ENCODE measurements at regions not wholly inside any gene's neighbourhood (a gene's known extent, or its start where the extent isn't known, plus 50 kb on each side); places are given as distances from the start of the nearest gene placed in this dataset.
"Not testable (repeated sequence)": the region's sequence is repeated elsewhere in the genome, so short reads cannot be mapped to it uniquely, and the experiment has no call there.

DNA sequence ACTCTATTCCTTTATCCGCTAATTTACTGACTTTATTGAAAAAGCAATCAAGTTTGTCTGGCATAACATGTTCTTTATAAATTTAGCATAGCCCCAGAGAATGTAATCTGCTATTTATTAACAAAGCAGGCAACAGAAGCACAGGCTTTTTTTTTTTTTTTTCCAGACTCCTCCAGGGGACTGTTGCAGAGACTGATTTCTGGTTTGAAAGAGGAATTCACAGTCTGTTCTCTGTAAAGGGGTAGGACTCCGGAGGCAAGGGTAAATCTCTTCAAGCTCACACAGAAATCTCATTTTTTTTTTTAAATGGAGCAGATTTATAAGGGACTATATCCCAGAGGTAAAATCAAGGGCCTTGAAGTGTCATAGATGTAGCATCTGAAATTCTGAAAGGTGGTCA is 1386.5 kb upstream of the CDH8 start:
- H3K27ac ChIP-seq (ENCODE audit: low read depth, low read length), result no peak overlapping the region
- H3K4me3 ChIP-seq (ENCODE audit: low read depth, low read length), result no peak overlapping the region
- H3K4me1 ChIP-seq (ENCODE audit: control insufficient read depth, insufficient read depth, low read length, unreplicated experiment), result no peaks in the 10 kb centered on the region
- no peak overlapping the region for H2AFZ ChIP-seq (ENCODE audit: low read length, unreplicated experiment)
- no peaks in the 10 kb centered on the region for H3K36me3 ChIP-seq (ENCODE audit: insufficient read depth, low read length)
- no peaks in the 10 kb centered on the region for H3K27me3 ChIP-seq (ENCODE audit: insufficient read depth, low read length)
- no peaks in the 10 kb centered on the region for H3K79me2 ChIP-seq (ENCODE audit: control insufficient read depth, insufficient read depth, low read length, unreplicated experiment)

DNA sequence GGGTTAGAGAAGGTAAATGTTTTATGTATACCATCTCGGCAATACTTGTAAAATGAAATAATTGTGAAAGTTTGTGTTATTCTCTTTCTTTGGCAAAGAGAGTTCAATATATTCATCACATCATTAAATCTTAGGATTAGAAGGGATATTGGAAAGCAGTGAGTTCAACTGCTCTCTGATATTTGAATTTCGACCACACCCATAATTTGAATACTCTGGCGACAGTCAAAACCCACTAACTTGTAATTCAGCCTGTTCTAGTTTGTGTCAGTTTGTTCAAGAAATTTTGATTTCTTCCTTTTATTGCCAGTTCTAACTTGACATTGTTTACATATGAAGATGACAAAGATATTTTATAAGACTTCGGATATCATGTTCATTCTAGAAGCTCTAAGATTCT is 1380.5 kb upstream of the CDH8 start:
- Histone ChIP-seq H3K4me3 (ENCODE audit: low read depth, low read length) (no peak overlapping the region), H3K79me2 (ENCODE audit: control insufficient read depth, insufficient read depth, low read length, unreplicated experiment) (no peaks in the 10 kb centered on the region), H3K4me1 (ENCODE audit: control insufficient read depth, insufficient read depth, low read length, unreplicated experiment) (no peaks in the 10 kb centered on the region), H3K27ac (ENCODE audit: low read depth, low read length) (no peak overlapping the region), H3K36me3 (ENCODE audit: insufficient read depth, low read length) (no peaks in the 10 kb centered on the region), H3K27me3 (ENCODE audit: insufficient read depth, low read length) (no peaks in the 10 kb centered on the region), H2AFZ (ENCODE audit: low read length, unreplicated experiment) (no peak overlapping the region)

DNA sequence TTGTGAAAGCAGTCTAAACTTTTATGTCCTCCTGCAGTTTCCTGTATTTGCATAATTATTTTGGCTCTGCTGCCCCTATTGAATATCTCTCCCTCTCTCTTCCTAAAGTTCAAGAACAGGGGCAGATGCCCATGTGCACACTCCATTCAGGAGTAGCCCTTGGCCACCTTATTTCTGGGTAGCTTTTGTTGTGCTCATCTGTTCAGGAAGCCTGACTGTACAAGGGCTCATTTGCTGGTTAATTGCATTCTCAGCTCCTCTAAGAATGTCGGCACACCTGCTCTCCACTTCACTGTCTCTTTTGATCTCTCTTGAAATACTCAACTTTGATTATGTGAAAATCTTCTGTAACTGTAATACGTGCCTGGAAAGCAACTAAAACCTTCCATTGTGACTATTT is 1378.8 kb upstream of the CDH8 start:
- H2AFZ ChIP-seq (ENCODE audit: low read length, unreplicated experiment), result no peak overlapping the region
- no peaks in the 10 kb centered on the region for H3K27me3 ChIP-seq (ENCODE audit: insufficient read depth, low read length)
- H3K4me1 ChIP-seq (ENCODE audit: control insufficient read depth, insufficient read depth, low read length, unreplicated experiment), result no peaks in the 10 kb centered on the region
- no peaks in the 10 kb centered on the region for H3K79me2 ChIP-seq (ENCODE audit: control insufficient read depth, insufficient read depth, low read length, unreplicated experiment)
- H3K4me3 ChIP-seq (ENCODE audit: low read depth, low read length), result no peak overlapping the region
- no peak overlapping the region for H3K27ac ChIP-seq (ENCODE audit: low read depth, low read length)
- no peaks in the 10 kb centered on the region for H3K36me3 ChIP-seq (ENCODE audit: insufficient read depth, low read length)

DNA sequence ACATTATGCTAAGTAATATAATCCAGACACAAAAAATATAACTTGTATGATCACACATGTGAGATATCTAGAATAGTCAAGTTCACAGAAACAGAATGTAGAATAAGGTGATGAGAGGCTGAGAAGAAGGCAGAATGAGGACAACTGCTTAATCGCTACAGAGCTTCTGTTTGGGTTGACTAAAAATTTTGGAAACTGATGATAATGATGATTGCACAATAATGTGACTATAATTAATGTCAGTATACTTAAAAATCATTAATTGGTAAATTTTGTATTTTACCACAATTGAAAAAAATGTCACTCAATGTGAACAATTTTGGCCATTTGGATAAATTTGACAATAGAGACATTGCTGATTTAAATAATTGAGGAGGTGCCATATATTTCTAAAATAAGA is 1374.4 kb upstream of the CDH8 start:
- Histone ChIP-seq H3K36me3 (ENCODE audit: insufficient read depth, low read length) (no peaks in the 10 kb centered on the region), H3K27me3 (ENCODE audit: insufficient read depth, low read length) (no peaks in the 10 kb centered on the region), H3K27ac (ENCODE audit: low read depth, low read length) (no peak overlapping the region), H2AFZ (ENCODE audit: low read length, unreplicated experiment) (no peak overlapping the region), H3K79me2 (ENCODE audit: control insufficient read depth, insufficient read depth, low read length, unreplicated experiment) (no peaks in the 10 kb centered on the region), H3K4me3 (ENCODE audit: low read depth, low read length) (no peak overlapping the region), H3K4me1 (ENCODE audit: control insufficient read depth, insufficient read depth, low read length, unreplicated experiment) (no peaks in the 10 kb centered on the region)

DNA sequence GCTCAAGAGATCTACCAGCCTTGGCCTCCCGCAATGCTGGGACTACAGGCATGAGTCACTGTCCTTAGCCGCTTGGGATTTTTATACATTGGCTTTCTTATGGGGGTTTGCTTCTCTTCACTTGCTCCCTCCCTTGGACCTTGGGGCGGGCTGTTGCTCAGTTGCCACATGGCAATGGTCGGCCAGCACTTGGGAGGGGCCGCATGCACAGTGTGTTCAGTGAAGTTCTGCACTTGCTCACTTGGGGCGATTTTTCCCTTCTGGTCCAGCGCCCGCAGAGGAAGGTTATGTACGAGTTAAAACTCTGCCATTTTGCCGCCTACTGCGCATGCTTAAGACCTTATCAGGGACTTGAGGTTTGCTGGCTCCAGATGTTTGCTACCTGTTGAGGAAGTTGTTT is 1367.6 kb upstream of the CDH8 start:
- Histone ChIP-seq H2AFZ (ENCODE audit: low read length, unreplicated experiment) (no peak overlapping the region), H3K4me1 (ENCODE audit: control insufficient read depth, insufficient read depth, low read length, unreplicated experiment) (no peaks in the 10 kb centered on the region), H3K27me3 (ENCODE audit: insufficient read depth, low read length) (no peaks in the 10 kb centered on the region)

DNA sequence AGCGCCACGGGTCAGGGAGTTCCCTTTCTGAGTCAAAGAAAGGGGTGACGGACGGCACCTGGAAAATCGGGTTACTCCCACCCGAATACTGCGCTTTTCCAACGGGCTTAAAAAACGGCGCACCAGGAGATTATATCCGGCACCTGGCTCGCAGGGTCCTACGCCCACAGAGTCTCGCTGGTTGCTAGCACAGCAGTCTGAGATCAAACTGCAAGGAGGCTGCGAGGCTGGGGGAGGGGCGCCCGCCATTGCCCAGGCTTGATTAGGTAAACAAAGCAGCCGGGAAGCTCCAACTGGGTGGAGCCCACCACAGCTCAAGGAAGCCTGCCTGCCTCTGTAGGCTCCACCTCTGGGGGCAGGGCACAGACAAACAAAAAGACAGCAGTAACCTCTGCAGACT is 1352.0 kb upstream of the CDH8 start:
- not testable (repeated sequence) for H3K4me1 ChIP-seq (ENCODE audit: control insufficient read depth, insufficient read depth, low read length, unreplicated experiment); H3K79me2 ChIP-seq (ENCODE audit: control insufficient read depth, insufficient read depth, low read length, unreplicated experiment); H3K4me3 ChIP-seq (ENCODE audit: low read depth, low read length); H3K27ac ChIP-seq (ENCODE audit: low read depth, low read length); H3K36me3 ChIP-seq (ENCODE audit: insufficient read depth, low read length); H3K27me3 ChIP-seq (ENCODE audit: insufficient read depth, low read length); H2AFZ ChIP-seq (ENCODE audit: low read length, unreplicated experiment)

More for the DNA sequence above, 1367.6 kb upstream of the CDH8 start:
- H3K36me3 ChIP-seq (ENCODE audit: insufficient read depth, low read length), result no peaks in the 10 kb centered on the region
- H3K27ac ChIP-seq (ENCODE audit: low read depth, low read length), result no peak overlapping the region
- H3K79me2 ChIP-seq (ENCODE audit: control insufficient read depth, insufficient read depth, low read length, unreplicated experiment), result no peaks in the 10 kb centered on the region
- H3K4me3 ChIP-seq (ENCODE audit: low read depth, low read length), result no peak overlapping the region

DNA sequence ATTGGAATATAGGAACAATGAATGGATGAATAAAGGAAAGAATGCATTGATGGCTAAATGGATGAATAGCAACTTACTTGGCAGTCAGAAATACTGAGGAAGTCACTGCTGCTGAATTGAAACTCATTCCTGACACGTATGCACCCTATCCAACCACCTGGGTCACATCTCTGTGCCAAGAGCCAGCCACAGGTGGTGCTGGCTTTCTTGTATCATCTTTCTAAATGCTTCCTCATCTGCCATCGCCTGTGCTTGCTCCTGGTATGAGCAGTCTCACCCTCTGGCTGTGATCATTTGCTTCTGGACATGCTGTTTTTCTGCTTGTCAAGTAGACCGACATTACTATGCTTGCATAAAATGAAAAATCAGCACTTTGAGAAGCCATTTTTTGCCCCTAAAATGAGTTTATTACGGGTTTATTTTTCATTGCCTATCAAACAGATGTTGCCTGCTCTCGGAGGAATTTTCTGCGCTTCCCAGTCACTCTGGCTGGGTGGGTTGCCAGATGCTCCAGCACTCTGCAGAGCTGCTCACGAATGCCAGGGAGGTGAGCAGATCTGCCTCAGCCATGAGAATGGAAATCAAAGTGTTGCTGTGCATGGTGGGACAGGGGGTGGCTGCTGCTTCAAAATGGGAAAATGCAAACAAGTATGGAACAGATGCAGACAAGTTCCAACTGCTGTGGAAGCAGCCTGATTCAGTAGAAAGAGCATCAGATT is 1349.6 kb upstream of the CDH8 start:
- no peaks in the 10 kb centered on the region for H3K4me1 ChIP-seq (ENCODE audit: control insufficient read depth, insufficient read depth, low read length, unreplicated experiment)
- H3K27ac ChIP-seq (ENCODE audit: low read depth, low read length), result no peak overlapping the region
- H2AFZ ChIP-seq (ENCODE audit: low read length, unreplicated experiment), result no peak overlapping the region
- H3K79me2 ChIP-seq (ENCODE audit: control insufficient read depth, insufficient read depth, low read length, unreplicated experiment), result no peaks in the 10 kb centered on the region
- no peaks in the 10 kb centered on the region for H3K36me3 ChIP-seq (ENCODE audit: insufficient read depth, low read length)
- H3K4me3 ChIP-seq (ENCODE audit: low read depth, low read length), result no peak overlapping the region
- no peaks in the 10 kb centered on the region for H3K27me3 ChIP-seq (ENCODE audit: insufficient read depth, low read length)

DNA sequence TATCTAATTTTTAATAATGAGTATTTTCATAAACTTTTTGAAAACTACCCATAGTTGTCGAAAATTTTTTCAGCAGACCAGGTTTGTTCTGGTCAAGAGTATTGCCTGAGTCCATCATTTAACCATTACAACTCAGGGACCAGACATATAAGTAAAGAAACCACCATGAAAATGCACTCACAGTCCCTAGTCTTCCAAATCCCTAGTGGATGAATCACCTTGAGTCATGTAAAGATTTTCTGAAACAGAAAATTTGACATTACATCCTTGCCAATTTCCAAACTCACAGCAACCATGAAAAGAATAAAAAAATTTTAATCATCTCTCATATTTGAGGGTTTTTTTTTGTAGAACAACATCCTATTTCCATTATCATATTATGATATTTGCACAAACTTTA is 1337.5 kb upstream of the CDH8 start:
- H3K36me3 ChIP-seq (ENCODE audit: insufficient read depth, low read length), result no peaks in the 10 kb centered on the region
- H2AFZ ChIP-seq (ENCODE audit: low read length, unreplicated experiment), result no peak overlapping the region
- H3K4me3 ChIP-seq (ENCODE audit: low read depth, low read length), result no peak overlapping the region
- H3K79me2 ChIP-seq (ENCODE audit: control insufficient read depth, insufficient read depth, low read length, unreplicated experiment), result no peaks in the 10 kb centered on the region
- no peaks in the 10 kb centered on the region for H3K4me1 ChIP-seq (ENCODE audit: control insufficient read depth, insufficient read depth, low read length, unreplicated experiment)
- H3K27me3 ChIP-seq (ENCODE audit: insufficient read depth, low read length), result no peaks in the 10 kb centered on the region
- H3K27ac ChIP-seq (ENCODE audit: low read depth, low read length), result no peak overlapping the region

DNA sequence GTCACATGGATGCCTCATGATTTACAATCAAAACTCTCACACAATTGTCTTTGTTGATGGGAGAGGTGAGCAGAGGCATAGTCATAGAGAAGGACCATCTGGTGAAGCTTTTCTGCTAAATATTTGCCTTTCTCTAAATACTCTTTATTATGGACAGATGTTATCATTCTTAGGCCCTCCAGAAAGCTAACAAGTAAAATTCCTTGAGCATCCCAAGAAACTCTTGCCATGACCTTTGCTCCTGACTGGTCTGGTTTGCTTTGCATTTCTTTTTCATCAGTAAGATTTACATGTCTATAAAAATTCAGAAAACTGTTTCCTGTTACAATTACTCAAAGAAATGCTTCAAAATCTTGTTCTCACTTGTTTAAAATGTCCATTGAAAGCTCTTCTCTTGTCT is 1336.6 kb upstream of the CDH8 start:
- H3K79me2 ChIP-seq (ENCODE audit: control insufficient read depth, insufficient read depth, low read length, unreplicated experiment), result no peaks in the 10 kb centered on the region
- H3K36me3 ChIP-seq (ENCODE audit: insufficient read depth, low read length), result no peaks in the 10 kb centered on the region
- no peak overlapping the region for H2AFZ ChIP-seq (ENCODE audit: low read length, unreplicated experiment)
- no peaks in the 10 kb centered on the region for H3K4me1 ChIP-seq (ENCODE audit: control insufficient read depth, insufficient read depth, low read length, unreplicated experiment)
- H3K4me3 ChIP-seq (ENCODE audit: low read depth, low read length), result no peak overlapping the region
- no peak overlapping the region for H3K27ac ChIP-seq (ENCODE audit: low read depth, low read length)
- no peaks in the 10 kb centered on the region for H3K27me3 ChIP-seq (ENCODE audit: insufficient read depth, low read length)

DNA sequence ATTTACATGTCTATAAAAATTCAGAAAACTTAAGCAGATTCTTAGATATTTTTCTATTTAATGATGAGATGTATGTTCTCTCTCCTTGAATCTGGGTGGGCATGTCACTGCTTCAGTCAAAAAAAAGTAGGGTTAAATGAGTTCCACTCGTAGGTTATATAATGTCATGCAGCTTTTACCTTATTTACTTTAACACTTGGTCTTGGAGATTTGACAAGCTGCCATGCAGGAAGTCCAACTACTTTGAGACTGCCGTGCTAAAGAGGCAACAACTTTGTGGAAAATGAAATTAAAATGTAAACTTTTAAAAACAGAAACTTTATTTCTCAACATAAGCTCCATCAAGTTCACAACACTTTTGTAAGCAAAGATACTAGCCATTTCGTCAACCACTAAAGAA is 1336.0 kb upstream of the CDH8 start:
- Histone ChIP-seq H3K36me3 (ENCODE audit: insufficient read depth, low read length) (no peaks in the 10 kb centered on the region), H3K4me1 (ENCODE audit: control insufficient read depth, insufficient read depth, low read length, unreplicated experiment) (no peaks in the 10 kb centered on the region), H3K79me2 (ENCODE audit: control insufficient read depth, insufficient read depth, low read length, unreplicated experiment) (no peaks in the 10 kb centered on the region), H3K27ac (ENCODE audit: low read depth, low read length) (no peak overlapping the region), H3K27me3 (ENCODE audit: insufficient read depth, low read length) (no peaks in the 10 kb centered on the region), H3K4me3 (ENCODE audit: low read depth, low read length) (no peak overlapping the region), H2AFZ (ENCODE audit: low read length, unreplicated experiment) (no peak overlapping the region)

DNA sequence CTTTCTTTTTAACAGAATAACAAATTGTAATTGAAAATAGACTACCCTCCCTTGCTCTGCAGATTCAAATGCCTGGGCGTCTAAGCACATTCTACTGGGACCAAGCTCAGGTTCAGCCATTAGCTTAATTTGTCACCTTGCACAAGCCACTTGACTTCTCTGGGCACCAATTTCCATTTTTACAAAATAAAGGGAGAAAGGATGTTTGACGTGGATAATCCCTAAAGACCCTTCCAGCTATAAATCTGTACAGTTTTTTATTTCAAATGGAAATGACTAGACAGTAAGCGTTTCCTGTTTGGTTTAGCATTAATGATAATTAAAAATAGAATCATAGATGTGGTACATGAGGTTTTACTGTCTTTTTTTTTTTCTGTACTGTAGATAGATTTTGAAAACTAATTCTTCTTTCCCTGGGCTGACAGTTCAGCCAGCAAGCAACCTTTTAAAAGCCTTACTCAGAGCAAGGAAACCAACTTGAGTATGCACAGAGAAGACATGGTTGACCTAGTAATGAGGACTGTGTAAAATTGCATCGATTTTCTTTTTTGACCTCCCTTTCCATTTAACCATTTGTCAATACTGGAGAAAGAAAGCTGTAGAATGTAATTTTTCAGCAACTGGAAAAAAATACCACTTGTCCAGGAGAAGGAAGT is 1329.5 kb upstream of the CDH8 start:
- H3K4me1 ChIP-seq (ENCODE audit: control insufficient read depth, insufficient read depth, low read length, unreplicated experiment), result no peaks in the 10 kb centered on the region
- no peaks in the 10 kb centered on the region for H3K79me2 ChIP-seq (ENCODE audit: control insufficient read depth, insufficient read depth, low read length, unreplicated experiment)
- H2AFZ ChIP-seq (ENCODE audit: low read length, unreplicated experiment), result no peak overlapping the region
- H3K4me3 ChIP-seq (ENCODE audit: low read depth, low read length), result no peak overlapping the region
- no peaks in the 10 kb centered on the region for H3K36me3 ChIP-seq (ENCODE audit: insufficient read depth, low read length)
- H3K27ac ChIP-seq (ENCODE audit: low read depth, low read length), result no peak overlapping the region
- H3K27me3 ChIP-seq (ENCODE audit: insufficient read depth, low read length), result no peaks in the 10 kb centered on the region

Measured in ACC112 (cell line).